MCF 10A (cell line): ENCODE measurements at regions not wholly inside any gene's neighbourhood (a gene's known extent, or its start where the extent isn't known, plus 50 kb on each side); places are given as distances from the start of the nearest gene placed in this dataset.

ENCODE experiments used
- BruUV-seq: library from RNA; stranded (reverse); fragments of 400-500 nt; replicated peaks from 2 replicates; lab custom pipeline; 2021; lab: Mats Ljungman, UMichigan
- CTCF ChIA-PET: fragments of 300-600 bp; sonication (Branson Sonifier 250); formaldehyde crosslinking; extraction: SDS; loops from one replicate; lab custom pipeline; 2021; ENCODE audit warnings: antibody characterized with exemption, inconsistent platforms; lab: Yijun Ruan, JAX
- POLR2A ChIA-PET: fragments of 300-600, 350-650 bp; sonication (Branson Sonifier 250); formaldehyde crosslinking; extraction: SDS; loops from one replicate; lab custom pipeline; 2020; ENCODE audit warnings: antibody characterized with exemption, inconsistent platforms; lab: Yijun Ruan, JAX
- DNase-seq: peaks from one replicate; pipeline ENCODE4 v3.0.0-alpha.2; 2018; ENCODE audit not compliant: unreplicated experiment
- H3K27ac Mint-ChIP-seq: one replicate; pipeline ENCODE4 v1.8.0; 2022; ENCODE audit warnings: mild to moderate bottlenecking, low read depth, mixed read lengths; ENCODE audit not compliant: unreplicated experiment
- H3K27me3 Mint-ChIP-seq: one replicate; pipeline ENCODE4 v1.8.0; 2022; ENCODE audit warnings: mixed read lengths; ENCODE audit not compliant: insufficient read depth, unreplicated experiment
- H3K36me3 Mint-ChIP-seq: one replicate; pipeline ENCODE4 v1.8.0; 2022; ENCODE audit warnings: mild to moderate bottlenecking, moderate library complexity, mixed read lengths; ENCODE audit not compliant: insufficient read depth, unreplicated experiment
- H3K4me1 Mint-ChIP-seq: one replicate; pipeline ENCODE4 v1.8.0; 2022; ENCODE audit warnings: mixed read lengths; ENCODE audit not compliant: insufficient read depth, unreplicated experiment
- H3K4me3 Mint-ChIP-seq: one replicate; pipeline ENCODE4 v1.8.0; 2022; ENCODE audit warnings: mild to moderate bottlenecking, moderate library complexity, mixed read lengths; ENCODE audit not compliant: unreplicated experiment
- H3K9me3 Mint-ChIP-seq: one replicate; pipeline ENCODE4 v1.8.0; 2022; ENCODE audit warnings: mixed read lengths; ENCODE audit not compliant: unreplicated experiment
- intact Hi-C: fragments of 100-400 bp; cut with micrococcal nuclease; formaldehyde crosslinking; loops from 2 replicates; pipeline ENCODE4 v1.14.1; 2022
- TF ChIP-seq, protein P1 (sequence below): fragments of 200-600 bp; IDR thresholded peaks from one replicate; pipeline ENCODE4 v1.8.0; 2022; ENCODE audit warnings: antibody characterized with exemption, mild to moderate bottlenecking; ENCODE audit not compliant: unreplicated experiment

DNA sequence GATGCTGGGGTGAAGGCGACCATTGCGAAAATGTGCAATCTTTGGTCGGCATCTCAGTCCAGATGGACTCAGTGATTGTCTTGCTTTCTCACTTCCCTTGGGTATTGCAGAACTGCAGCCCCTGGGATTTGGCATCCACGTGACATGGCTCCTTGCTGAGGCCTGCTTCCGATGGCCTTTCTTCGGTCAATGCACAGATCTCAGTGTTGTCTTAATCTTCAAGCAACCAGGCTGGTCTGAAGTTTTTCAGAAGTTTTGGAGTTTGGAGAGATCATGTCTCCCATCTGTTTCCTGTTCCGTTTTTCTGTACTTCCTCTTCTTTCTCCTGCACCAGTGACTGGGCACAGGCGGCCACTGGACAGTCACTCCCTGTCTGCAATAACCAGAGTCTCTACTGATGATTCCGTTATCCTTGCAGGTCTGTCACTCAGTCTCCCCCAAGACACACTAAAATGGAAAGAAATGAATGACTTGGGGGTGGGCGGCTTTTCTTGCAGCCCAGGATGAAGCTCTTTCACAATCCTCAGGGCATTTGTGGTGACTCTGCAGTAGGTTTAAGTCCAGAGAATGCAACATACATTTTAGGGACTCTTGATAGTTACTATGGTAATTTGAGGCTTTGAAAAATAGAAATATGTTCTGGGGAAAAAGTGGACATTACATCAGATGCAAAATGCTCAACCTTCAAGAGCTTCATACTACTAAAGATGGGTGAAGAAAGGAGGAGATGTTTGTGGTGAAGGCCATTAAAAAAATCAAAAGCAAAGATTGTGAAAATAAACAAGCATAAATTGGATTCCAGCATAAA, 106.3 kb upstream of the ZFHX3 start:
- Mint-ChIP-seq H3K4me3 (no peak overlapping the region), H3K4me1 (no peaks in the 10 kb centered on the region), H3K36me3 (no peaks in the 10 kb centered on the region), H3K9me3 (no peaks in the 10 kb centered on the region), H3K27me3 (no peaks in the 10 kb centered on the region), H3K27ac (no peak overlapping the region)
- ChIA-PET CTCF (interaction anchor here (1.0 kb wide), 1 partner anchor 40 kb away, joined by 4 read pairs; no protein-coding TSS in a partner anchor), POLR2A (interaction anchor here (0.5 to 0.7 kb wide), 2 partner anchors 14 to 24 kb away, joined by 3 to 4 read pairs; no protein-coding TSS in a partner anchor)
- no TSS peak for BruUV-seq
- TF ChIP-seq, protein P1, sequence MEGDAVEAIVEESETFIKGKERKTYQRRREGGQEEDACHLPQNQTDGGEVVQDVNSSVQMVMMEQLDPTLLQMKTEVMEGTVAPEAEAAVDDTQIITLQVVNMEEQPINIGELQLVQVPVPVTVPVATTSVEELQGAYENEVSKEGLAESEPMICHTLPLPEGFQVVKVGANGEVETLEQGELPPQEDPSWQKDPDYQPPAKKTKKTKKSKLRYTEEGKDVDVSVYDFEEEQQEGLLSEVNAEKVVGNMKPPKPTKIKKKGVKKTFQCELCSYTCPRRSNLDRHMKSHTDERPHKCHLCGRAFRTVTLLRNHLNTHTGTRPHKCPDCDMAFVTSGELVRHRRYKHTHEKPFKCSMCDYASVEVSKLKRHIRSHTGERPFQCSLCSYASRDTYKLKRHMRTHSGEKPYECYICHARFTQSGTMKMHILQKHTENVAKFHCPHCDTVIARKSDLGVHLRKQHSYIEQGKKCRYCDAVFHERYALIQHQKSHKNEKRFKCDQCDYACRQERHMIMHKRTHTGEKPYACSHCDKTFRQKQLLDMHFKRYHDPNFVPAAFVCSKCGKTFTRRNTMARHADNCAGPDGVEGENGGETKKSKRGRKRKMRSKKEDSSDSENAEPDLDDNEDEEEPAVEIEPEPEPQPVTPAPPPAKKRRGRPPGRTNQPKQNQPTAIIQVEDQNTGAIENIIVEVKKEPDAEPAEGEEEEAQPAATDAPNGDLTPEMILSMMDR = no peak
- intact Hi-C loops = no loop called here
- no peak for DNase-seq

DNA sequence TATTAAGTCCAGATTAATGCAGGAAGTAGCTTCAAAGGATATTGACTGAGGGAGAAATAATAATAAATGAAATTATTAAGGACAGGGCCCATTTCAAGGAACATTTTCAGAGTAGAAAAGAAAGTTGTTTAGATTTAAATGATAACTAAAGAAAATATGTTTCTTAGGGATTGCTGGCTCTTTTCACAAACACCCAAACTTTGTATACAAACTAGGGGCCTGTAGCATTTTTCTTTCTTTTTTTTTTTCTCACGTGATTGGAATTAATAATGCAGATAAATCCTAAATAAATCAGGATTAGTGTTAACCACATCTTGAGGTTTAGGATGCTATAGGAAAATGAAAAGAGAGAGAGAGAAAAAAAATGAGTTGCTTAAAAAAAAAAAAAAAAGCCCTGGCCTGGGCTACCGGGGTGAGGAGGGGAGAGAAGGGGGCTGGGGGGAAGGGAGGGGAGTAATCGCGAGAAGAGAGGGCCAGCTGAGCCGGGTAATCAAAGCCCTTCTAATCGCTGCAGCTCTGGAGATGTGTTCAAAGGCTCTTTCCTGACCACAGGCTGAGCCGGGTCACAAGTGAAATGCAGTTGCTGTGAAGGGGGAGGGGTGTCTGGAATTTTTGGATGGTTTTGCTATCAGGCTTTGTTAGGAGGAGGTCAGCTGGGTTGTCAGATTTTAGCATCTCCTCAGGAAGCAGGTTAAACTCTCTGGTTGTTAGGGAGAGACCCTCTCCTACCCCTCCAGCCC, 104.6 kb upstream of the ZFHX3 start:
- CTCF ChIA-PET = interaction anchor here (0.8 kb wide), 1 partner anchor 43 kb away, joined by 3 read pairs; no protein-coding TSS in a partner anchor
- H3K4me1 Mint-ChIP-seq = no peaks in the 10 kb centered on the region
- POLR2A ChIA-PET = interaction anchor here (0.7 kb wide), 1 partner anchor 10 kb away, joined by 3 read pairs; no protein-coding TSS in a partner anchor
- TF ChIP-seq, protein P1 = no peak
- intact Hi-C loops = no loop called here
- no peaks in the 10 kb centered on the region for H3K36me3 Mint-ChIP-seq
- no peak for DNase-seq
- no peak overlapping the region for H3K27ac Mint-ChIP-seq
- H3K4me3 Mint-ChIP-seq = no peak overlapping the region
- no TSS peak for BruUV-seq
- no peaks in the 10 kb centered on the region for H3K27me3 Mint-ChIP-seq
- no peaks in the 10 kb centered on the region for H3K9me3 Mint-ChIP-seq

DNA sequence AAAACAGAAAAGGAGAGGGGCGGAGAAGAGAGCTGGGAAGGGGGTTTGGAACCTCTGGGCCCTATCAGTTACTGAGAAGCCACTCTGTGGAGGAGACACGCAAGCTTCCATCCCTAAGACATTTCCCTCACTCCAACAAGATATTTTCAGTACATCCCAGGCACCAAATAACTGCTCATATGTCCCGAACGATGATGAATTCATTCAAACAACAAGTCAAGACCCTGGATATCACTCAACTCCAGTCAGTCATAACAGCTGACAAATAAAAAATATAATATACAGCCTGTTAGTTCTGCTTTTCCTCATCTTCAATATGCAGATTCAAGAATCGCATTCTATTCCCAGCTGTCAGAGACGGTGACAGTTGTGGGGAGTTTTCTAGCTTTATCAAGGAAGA, 104.0 kb upstream of the ZFHX3 start:
- H3K27ac Mint-ChIP-seq = no peak overlapping the region
- TF ChIP-seq, protein P1 = no peak
- H3K9me3 Mint-ChIP-seq = no peaks in the 10 kb centered on the region
- no TSS peak for BruUV-seq
- H3K4me3 Mint-ChIP-seq = no peak overlapping the region
- ChIA-PET POLR2A (interaction anchor here (0.7 kb wide), 1 partner anchor 9 kb away, joined by 3 read pairs; no protein-coding TSS in a partner anchor), CTCF (interaction anchor here (0.6 kb wide), 1 partner anchor 275 kb away, joined by 3 read pairs; no protein-coding TSS in a partner anchor)
- no peaks in the 10 kb centered on the region for H3K4me1 Mint-ChIP-seq
- no peak for DNase-seq
- no peaks in the 10 kb centered on the region for H3K27me3 Mint-ChIP-seq
- H3K36me3 Mint-ChIP-seq = no peaks in the 10 kb centered on the region
- intact Hi-C loops = no loop called here

DNA sequence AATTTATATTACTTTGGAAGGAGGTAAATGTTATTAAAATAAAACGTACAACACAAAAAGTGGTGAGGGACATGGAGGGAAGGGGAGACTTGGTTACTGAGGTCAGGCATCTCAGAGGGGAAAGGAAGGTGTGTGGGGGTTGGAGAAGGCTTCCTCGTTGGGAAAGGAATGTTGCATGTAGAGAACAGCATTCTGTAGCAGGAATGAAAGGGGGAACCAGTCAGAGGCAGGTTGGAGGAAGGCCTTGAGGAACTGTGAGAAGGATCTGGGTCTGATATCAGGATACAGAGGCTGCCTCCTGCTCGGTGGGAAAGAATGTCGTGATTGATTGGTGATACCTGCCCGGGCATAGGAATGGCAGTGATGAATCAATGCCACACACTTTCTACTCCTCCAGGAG, 103.3 kb upstream of the ZFHX3 start:
- ChIA-PET CTCF (interaction anchor here (0.6 kb wide), 1 partner anchor 275 kb away, joined by 3 read pairs; no protein-coding TSS in a partner anchor), POLR2A (no interaction called here)
- intact Hi-C loops = no loop called here
- no peaks in the 10 kb centered on the region for H3K27me3 Mint-ChIP-seq
- BruUV-seq = no TSS peak
- H3K27ac Mint-ChIP-seq = no peak overlapping the region
- H3K9me3 Mint-ChIP-seq = no peaks in the 10 kb centered on the region
- DNase-seq = no peak
- no peaks in the 10 kb centered on the region for H3K4me1 Mint-ChIP-seq
- no peak overlapping the region for H3K4me3 Mint-ChIP-seq
- no peaks in the 10 kb centered on the region for H3K36me3 Mint-ChIP-seq
- TF ChIP-seq, protein P1 = no peak
